Lower lobe of right lung (tissue), 2 donors: ENCODE measurements at regions not wholly inside any gene's neighbourhood (a gene's known extent, or its start where the extent isn't known, plus 50 kb on each side); places are given as distances from the start of the nearest gene placed in this dataset.

Experiments used
- ATAC-seq, 2 donors: fragments of 200-7000 bp; cut with Tn5 transposase; one replicate each; pipeline ENCODE4 v1.9.1; 2020 to 2022; ENCODE audit warnings: mild to moderate bottlenecking in 2 of 2, moderate library complexity in 2 of 2
- DNase-seq: peaks from one replicate; pipeline ENCODE4 v3.0.0-alpha.2; 2020
- H3K27ac ChIP-seq: fragments of 200-600 bp; one replicate; pipeline ENCODE4 v1.8.0; 2022
- H3K27me3 ChIP-seq: fragments of 200-600 bp; one replicate; pipeline ENCODE4 v1.8.0; 2022; ENCODE audit warnings: low read depth
- H3K36me3 ChIP-seq: fragments of 200-600 bp; one replicate; pipeline ENCODE4 v1.8.0; 2022; ENCODE audit warnings: mild to moderate bottlenecking
- H3K4me1 ChIP-seq: fragments of 200-600 bp; one replicate; pipeline ENCODE4 v1.8.0; 2022
- H3K4me3 ChIP-seq: fragments of 200-600 bp; one replicate; pipeline ENCODE4 v1.8.0; 2022; ENCODE audit warnings: mild to moderate bottlenecking
- H3K9me3 ChIP-seq: fragments of 200-600 bp; one replicate; pipeline ENCODE4 v1.8.0; 2022
- intact Hi-C: fragments of 100-400 bp; cut with DNase I; formaldehyde crosslinking; loops from one replicate; pipeline ENCODE4 v1.11.0; 2022
- TF ChIP-seq, protein P1 (sequence below): fragments of 200-600 bp; IDR thresholded peaks from one replicate; pipeline ENCODE4 v1.8.0; 2022; ENCODE audit warnings: antibody characterized with exemption, mild to moderate bottlenecking
- donor health status: DM: no; HTN: yes; CAD: no; lungs with severe emphysema.

DNA sequence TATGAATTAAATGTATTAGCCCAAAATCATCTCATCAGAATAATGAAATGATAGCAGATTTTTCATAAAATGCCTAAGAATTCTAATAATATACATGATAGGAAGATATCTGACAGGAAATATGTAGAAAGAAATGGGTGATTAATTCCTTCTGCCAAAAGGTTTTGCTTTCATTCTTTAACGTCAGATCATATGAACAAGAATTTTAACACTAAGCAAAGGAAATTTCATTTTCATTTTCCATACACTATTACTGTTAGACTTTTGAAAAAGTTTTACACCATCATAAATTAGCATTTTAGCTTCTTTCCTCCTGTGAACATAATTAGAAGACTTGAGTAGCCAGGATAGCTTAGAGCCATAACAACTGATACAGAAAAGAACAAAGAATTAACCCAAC, 1099.9 kb downstream of the NSUN3 start:
- ATAC-seq (no peak), DNase-seq (no peak)
- intact Hi-C loops, result no loop called here
- Histone ChIP-seq H3K36me3 (no peaks in the 10 kb centered on the region), H3K27me3 (no peaks in the 10 kb centered on the region), H3K4me3 (no peak overlapping the region), H3K9me3 (no peaks in the 10 kb centered on the region), H3K27ac (no peak overlapping the region), H3K4me1 (no peaks in the 10 kb centered on the region)
- TF ChIP-seq, protein P1, sequence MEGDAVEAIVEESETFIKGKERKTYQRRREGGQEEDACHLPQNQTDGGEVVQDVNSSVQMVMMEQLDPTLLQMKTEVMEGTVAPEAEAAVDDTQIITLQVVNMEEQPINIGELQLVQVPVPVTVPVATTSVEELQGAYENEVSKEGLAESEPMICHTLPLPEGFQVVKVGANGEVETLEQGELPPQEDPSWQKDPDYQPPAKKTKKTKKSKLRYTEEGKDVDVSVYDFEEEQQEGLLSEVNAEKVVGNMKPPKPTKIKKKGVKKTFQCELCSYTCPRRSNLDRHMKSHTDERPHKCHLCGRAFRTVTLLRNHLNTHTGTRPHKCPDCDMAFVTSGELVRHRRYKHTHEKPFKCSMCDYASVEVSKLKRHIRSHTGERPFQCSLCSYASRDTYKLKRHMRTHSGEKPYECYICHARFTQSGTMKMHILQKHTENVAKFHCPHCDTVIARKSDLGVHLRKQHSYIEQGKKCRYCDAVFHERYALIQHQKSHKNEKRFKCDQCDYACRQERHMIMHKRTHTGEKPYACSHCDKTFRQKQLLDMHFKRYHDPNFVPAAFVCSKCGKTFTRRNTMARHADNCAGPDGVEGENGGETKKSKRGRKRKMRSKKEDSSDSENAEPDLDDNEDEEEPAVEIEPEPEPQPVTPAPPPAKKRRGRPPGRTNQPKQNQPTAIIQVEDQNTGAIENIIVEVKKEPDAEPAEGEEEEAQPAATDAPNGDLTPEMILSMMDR, result no peak

DNA sequence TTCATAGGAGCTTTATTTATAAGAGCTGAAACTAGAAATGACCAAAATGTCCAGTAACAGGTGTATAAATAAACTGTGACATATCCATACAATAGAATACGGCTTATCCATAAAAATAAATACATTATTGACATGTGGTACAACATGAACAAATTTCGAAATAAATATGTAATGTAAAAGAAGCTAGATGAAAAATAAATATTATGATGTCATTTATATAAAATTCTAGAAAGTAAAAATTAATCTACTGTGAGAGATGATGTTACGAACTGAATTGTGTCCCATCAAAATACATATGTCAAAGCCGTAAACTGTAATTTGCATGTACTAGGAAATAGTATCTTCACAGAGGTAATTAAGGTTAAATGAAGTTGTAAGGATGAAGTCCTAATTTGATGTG, 1104.9 kb downstream of the NSUN3 start:
- no peak overlapping the region for H3K4me3 ChIP-seq
- H3K36me3 ChIP-seq, result no peaks in the 10 kb centered on the region
- H3K27ac ChIP-seq, result no peak overlapping the region
- no peaks in the 10 kb centered on the region for H3K4me1 ChIP-seq
- DNase-seq (no peak), ATAC-seq (no peak)
- no peaks in the 10 kb centered on the region for H3K9me3 ChIP-seq
- TF ChIP-seq, protein P1, result no peak
- H3K27me3 ChIP-seq, result no peaks in the 10 kb centered on the region
- intact Hi-C loops, result no loop called here

DNA sequence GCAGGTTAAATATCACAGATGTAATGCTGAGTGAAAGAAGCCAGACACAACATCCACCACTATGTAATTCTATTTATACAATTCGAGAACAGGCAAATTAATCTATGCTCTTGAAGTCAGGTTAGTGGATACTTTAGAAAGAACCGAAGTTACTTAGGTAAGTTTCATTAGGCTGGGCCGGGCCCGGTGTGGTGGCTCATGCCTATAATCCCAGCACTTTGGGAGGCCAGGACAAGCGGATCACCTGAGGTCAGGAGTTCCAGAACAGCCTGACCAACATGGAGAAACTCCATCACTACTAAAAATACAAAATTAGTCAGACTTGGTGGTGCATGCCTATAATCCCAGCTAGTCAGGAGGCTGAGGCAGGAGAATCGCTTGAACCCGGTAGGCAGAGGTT, 1105.7 kb downstream of the NSUN3 start:
- no peak for DNase-seq

DNA sequence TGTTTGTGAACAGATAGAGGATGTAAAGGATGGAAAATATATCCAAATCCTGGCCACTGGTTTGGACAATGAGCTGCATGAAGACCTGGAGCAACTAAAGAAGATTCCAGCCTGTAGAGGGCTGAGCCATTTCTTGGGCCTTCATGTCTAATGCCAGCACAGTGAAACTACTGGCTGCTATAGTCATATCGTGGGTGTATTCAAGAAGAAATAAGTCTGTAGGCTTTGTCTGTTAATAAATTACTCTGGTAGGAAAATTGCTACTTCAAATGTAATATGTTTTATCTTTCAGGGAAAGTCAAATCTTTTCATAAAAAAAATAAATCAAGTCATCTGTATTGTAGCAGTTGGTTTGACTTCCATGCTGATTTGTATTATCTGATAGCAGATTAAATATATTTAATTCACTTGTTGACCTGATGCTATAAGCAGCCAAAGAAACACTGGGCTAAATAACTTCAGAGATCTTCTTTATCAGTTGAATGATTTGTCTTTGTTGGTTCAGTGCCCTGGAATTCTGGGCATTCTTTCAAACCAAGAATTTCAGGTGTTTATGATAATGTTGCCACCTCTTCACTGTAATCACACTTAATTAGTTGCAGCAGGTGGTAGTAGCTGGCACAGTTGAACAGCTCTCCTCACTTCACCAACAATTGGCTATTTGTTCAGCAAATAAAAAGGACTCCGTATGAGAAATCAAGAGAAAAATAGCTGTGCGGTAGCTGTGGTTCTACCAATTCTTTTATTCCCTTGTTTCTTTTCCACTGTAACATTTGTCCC, 1109.5 kb downstream of the NSUN3 start:
- Histone ChIP-seq H3K27ac (no peak overlapping the region), H3K9me3 (no peaks in the 10 kb centered on the region), H3K36me3 (no peaks in the 10 kb centered on the region), H3K4me3 (no peak overlapping the region), H3K4me1 (no peaks in the 10 kb centered on the region), H3K27me3 (no peaks in the 10 kb centered on the region)
- ATAC-seq (no peak), DNase-seq (no peak)
- intact Hi-C loops, result no loop called here
- TF ChIP-seq, protein P1, result no peak

More for the DNA sequence above, 1105.7 kb downstream of the NSUN3 start:
- TF ChIP-seq, protein P1, result no peak
- intact Hi-C loops, result no loop called here
- Histone ChIP-seq H3K4me3 (no peak overlapping the region), H3K27me3 (no peaks in the 10 kb centered on the region), H3K4me1 (no peaks in the 10 kb centered on the region), H3K9me3 (no peaks in the 10 kb centered on the region), H3K36me3 (no peaks in the 10 kb centered on the region), H3K27ac (no peak overlapping the region)
- ATAC-seq, result no peak

DNA sequence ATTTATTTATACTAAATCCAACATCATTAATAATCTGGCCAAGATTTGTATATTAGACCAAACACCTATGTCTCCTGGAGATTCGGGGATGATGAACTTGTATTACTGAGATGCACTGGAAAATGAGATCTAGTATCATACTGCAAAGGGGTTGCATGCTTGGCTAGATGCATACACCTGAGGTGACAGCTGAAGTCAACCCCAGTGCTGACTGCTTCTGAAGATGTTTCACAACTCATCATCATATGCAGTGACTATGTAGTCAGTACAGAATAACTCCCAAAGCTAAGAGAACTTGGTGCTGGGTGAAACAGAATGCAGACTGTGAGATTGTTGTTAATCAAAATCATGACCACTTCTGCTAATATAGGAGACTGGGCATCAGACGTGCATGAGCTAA, 1114.2 kb downstream of the NSUN3 start:
- DNase-seq (no peak), ATAC-seq (no peak)
- no peak overlapping the region for H3K4me3 ChIP-seq
- H3K27ac ChIP-seq, result no peak overlapping the region
- no peaks in the 10 kb centered on the region for H3K27me3 ChIP-seq
- TF ChIP-seq, protein P1, result no peak
- H3K4me1 ChIP-seq, result no peaks in the 10 kb centered on the region
- no peaks in the 10 kb centered on the region for H3K9me3 ChIP-seq
- intact Hi-C loops, result no loop called here
- no peaks in the 10 kb centered on the region for H3K36me3 ChIP-seq
